GM19372 (cell line): ENCODE measurements at regions not wholly inside any gene's neighbourhood (a gene's known extent, or its start where the extent isn't known, plus 50 kb on each side); places are given as distances from the start of the nearest gene placed in this dataset.
"Not testable (repeated sequence)": the region's sequence is repeated elsewhere in the genome, so short reads cannot be mapped to it uniquely, and the experiment has no call there.

Source experiments
- ATAC-seq: cut with Tn5 transposase; IDR thresholded peaks from one replicate; pipeline ENCODE4 v1.9.1; 2021; ENCODE audit warnings: mild to moderate bottlenecking, low read depth, moderate library complexity; ENCODE audit not compliant: unreplicated experiment

DNA sequence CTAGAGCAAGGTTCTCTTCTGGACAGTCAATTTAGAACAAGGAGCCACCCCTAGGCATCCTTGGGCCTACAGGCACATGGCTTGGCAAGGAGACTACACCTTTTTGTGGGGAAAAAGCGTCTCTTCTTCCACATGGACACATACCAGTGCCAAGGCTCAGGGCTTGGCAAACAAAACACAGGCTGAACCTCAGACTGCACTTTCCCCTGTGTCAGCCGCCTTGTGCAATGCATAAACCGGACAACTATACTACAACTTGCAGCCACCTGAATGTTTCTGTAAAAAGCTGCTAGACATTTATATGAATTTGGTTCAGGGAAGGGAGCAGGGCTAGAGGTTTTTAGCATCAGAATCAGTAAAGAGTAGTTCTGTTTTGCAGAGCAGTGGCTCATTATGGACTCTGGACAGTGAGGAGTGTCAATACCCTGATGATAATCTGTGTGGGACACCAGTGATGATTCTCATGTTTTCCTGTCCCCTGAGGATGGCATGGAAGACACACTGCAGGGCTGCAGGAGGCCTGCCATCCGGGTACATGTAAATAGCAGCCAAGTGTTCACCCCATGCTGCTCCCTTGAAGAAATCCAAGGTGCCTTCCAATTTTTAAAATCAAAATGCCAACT, 118.9 kb downstream of the GATA3 start:
- no peak for ATAC-seq

- no peak for ATAC-seq
Measured at GRCh38 chr10:8173866-8174243, 119.4 kb downstream of the GATA3 start.

GRCh38 chr10:8174762-8175161, 120.3 kb downstream of the GATA3 start:
- no peak for ATAC-seq

- not testable (repeated sequence) for ATAC-seq
Measured at GRCh38 chr10:8177526-8177925, 123.0 kb downstream of the GATA3 start.

GRCh38 chr10:8179773-8180172, 125.3 kb downstream of the GATA3 start:
- ATAC-seq: not testable (repeated sequence)

GRCh38 chr10:8180360-8181109, 126.0 kb downstream of the GATA3 start:
- ATAC-seq: no peak

- ATAC-seq: no peak
Measured at GRCh38 chr10:8181496-8182157, 127.1 kb downstream of the GATA3 start.

DNA sequence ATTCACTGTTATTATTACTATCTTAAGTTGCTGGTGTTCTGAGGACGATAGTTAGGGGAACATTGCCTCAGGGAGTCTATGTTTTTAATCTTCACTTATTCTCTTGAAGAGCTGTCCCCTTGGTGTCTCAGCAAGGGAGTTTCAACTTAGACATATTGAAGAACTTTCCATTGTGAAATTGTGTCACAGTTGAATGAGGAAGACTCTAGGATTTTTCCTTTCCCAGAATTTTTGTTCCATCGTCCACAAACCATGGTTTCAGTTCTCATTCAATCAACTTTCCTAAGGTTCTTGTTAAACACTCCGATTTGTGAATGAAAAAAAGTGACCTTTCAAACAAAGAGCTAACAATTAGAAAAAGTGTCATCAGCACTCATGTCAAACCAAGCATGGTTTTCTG, 128.3 kb downstream of the GATA3 start:
- no peak for ATAC-seq

DNA sequence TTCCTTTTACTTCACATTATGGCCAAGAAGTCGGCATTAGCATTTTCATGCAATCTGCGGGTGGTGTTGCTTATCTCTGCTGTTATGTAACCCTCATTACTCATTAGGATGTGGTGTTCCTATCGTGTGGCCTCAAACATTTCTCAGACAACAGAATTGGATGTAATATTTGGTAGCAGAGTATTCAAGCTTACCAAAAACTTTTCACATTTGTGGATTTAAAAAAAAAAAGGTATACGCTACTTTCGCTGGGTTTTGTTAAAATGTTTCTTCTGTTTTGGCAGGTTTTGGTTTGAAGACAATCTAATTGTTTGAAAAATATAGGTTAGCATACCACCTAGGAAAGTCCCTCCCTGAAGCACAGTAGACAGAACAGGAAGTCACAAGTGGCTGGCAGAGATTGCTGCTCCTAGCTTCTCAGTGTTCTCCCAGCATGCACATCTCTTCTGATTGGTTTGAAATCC, 128.8 kb downstream of the GATA3 start:
- no peak for ATAC-seq

- no peak for ATAC-seq
Measured at GRCh38 chr10:8187171-8187666, 132.7 kb downstream of the GATA3 start.

- no peak for ATAC-seq
Measured at GRCh38 chr10:8189458-8189857, 135.0 kb downstream of the GATA3 start.

DNA sequence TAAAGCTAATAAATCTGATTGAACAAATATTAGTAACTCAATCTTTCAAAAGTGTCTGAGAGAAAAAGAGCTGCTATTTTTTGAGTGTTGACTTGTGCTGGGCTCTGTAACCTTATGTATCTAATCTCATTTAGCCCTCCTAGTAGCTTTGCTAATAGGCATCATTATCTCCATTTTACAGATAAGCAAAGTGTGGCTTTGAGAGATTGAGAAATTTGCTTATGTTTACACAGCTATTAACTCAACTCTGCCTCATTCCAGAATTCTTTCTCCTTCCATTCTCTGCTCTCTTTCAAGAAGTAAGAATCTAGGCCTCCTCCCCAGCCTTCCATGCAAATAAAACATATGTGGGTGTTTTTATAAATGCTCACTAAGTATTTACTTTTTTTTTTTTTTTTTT, 137.8 kb downstream of the GATA3 start:
- no peak for ATAC-seq

GRCh38 chr10:8193546-8193945, 139.1 kb downstream of the GATA3 start:
- ATAC-seq: no peak

DNA sequence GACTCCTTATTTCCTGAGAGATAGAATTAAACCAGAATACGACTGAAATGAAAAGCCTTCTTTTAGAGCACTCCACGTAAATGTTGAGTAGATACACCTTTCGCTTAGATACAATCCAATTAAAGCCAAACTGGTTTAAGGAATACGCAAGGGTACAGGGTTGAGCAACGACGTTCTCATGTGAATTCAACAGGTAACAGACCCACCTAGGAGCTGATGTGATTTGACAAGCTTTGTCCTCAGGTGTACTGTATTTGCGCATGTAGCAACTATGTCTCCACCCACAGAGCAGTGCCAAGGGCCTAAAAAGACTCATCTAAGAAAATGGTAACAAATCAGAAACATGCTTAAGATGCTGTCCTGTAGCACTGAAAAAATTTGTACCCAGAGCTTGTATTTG, 139.6 kb downstream of the GATA3 start:
- no peak for ATAC-seq

- no peak for ATAC-seq
Measured at GRCh38 chr10:8206882-8207281, 152.4 kb downstream of the GATA3 start.

GRCh38 chr10:8211631-8212030, 157.1 kb downstream of the GATA3 start:
- no peak for ATAC-seq

- no peak for ATAC-seq
Measured at GRCh38 chr10:8213735-8214134, 159.2 kb downstream of the GATA3 start.

DNA sequence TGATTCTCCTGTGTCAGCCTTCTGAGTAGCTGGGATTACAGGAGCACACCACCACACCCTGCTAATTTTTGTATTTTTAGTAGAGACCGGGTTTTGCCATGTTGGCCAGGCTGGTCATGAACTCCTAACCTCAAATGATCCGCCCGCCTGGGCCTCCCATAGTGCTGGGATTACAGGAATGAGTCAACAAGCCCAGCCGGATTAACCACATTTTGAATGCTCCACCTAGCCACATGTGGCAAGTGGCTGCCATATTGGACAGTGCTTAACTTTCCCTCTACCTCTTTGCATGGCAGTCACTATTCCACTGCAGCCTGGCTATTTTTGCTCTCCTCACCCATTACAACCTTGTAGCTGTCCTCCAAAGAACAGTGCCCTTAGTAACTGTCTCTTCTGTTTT, 160.1 kb downstream of the GATA3 start:
- no peak for ATAC-seq

GRCh38 chr10:8216893-8217292, 162.4 kb downstream of the GATA3 start:
- ATAC-seq: no peak

- no peak for ATAC-seq
Measured at GRCh38 chr10:8221451-8221850, 167.0 kb downstream of the GATA3 start.

GRCh38 chr10:8224591-8224990, 170.1 kb downstream of the GATA3 start:
- ATAC-seq: no peak
